Chondrocyte (in vitro differentiated cells): ENCODE measurements at regions not wholly inside any gene's neighbourhood (a gene's known extent, or its start where the extent isn't known, plus 50 kb on each side); places are given as distances from the start of the nearest gene placed in this dataset.

Experiments used
- DNase-seq: peaks from one replicate; pipeline ENCODE4 v3.0.0; 2021; ENCODE audit warnings: mixed read lengths, low spot score
- H3K27ac Mint-ChIP-seq: one replicate; pipeline ENCODE4 v1.8.0; 2021; ENCODE audit warnings: mild to moderate bottlenecking, moderate library complexity, mixed read lengths; ENCODE audit not compliant: unreplicated experiment
- H3K27me3 Mint-ChIP-seq: 2 replicates; pipeline ENCODE4 v1.8.0; 2021; ENCODE audit warnings: low read depth, mixed read lengths
- H3K36me3 Mint-ChIP-seq: 2 replicates; pipeline ENCODE4 v1.8.0; 2021; ENCODE audit warnings: low read depth, mixed read lengths
- H3K4me1 Mint-ChIP-seq: 2 replicates; pipeline ENCODE4 v1.8.0; 2021; ENCODE audit warnings: low read depth, mild to moderate bottlenecking, mixed read lengths
- H3K4me3 Mint-ChIP-seq: one replicate; pipeline ENCODE4 v1.8.0; 2021; ENCODE audit warnings: mild to moderate bottlenecking, moderate library complexity, mixed read lengths; ENCODE audit not compliant: unreplicated experiment
- H3K9me3 Mint-ChIP-seq: 2 replicates; pipeline ENCODE4 v1.8.0; 2021; ENCODE audit warnings: low read depth, mixed read lengths
- TF ChIP-seq, protein P1 (sequence below): fragments of 200-600 bp; sonication (generic); IDR thresholded peaks from 2 replicates; pipeline ENCODE4 v1.5.0; 2021; ENCODE audit warnings: antibody characterized with exemption, mild to moderate bottlenecking, moderate library complexity

- no peak overlapping the region for H3K27ac Mint-ChIP-seq
- TF ChIP-seq, protein P1, sequence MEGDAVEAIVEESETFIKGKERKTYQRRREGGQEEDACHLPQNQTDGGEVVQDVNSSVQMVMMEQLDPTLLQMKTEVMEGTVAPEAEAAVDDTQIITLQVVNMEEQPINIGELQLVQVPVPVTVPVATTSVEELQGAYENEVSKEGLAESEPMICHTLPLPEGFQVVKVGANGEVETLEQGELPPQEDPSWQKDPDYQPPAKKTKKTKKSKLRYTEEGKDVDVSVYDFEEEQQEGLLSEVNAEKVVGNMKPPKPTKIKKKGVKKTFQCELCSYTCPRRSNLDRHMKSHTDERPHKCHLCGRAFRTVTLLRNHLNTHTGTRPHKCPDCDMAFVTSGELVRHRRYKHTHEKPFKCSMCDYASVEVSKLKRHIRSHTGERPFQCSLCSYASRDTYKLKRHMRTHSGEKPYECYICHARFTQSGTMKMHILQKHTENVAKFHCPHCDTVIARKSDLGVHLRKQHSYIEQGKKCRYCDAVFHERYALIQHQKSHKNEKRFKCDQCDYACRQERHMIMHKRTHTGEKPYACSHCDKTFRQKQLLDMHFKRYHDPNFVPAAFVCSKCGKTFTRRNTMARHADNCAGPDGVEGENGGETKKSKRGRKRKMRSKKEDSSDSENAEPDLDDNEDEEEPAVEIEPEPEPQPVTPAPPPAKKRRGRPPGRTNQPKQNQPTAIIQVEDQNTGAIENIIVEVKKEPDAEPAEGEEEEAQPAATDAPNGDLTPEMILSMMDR: no peak
- no peak overlapping the region for H3K4me3 Mint-ChIP-seq
- H3K36me3 Mint-ChIP-seq: no peaks in the 10 kb centered on the region
- H3K27me3 Mint-ChIP-seq: peaks cover 8% of the 10 kb centered on the region
- no peak for DNase-seq
- H3K9me3 Mint-ChIP-seq: no peaks in the 10 kb centered on the region
- H3K4me1 Mint-ChIP-seq: no peaks in the 10 kb centered on the region
These were observed 64.1 kb upstream of the SMAD1 start for GRCh38 chr4:145417348-145418130.

DNA sequence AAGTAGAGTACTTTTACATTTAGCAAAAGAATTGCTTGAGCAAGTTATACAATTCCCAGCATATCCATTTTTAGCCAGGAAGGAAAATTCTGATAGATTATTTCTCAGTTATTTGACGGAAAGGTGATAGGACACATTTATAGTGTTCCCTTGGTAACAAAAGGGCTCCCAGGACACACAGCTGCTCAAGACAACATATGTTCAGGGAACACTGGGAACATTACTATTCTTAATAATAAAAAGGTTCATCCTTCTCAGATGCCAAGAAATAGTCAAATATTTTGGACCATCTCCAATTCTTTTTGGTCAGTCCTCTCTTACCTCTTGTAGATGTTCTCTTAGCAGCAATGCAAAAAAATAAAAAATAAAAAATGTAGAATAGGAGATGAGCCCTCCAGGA lies 66.8 kb upstream of the SMAD1 start:
- no peak overlapping the region for H3K27ac Mint-ChIP-seq
- H3K36me3 Mint-ChIP-seq: no peaks in the 10 kb centered on the region
- no peaks in the 10 kb centered on the region for H3K9me3 Mint-ChIP-seq
- TF ChIP-seq, protein P1: no peak
- DNase-seq: no peak
- no peak overlapping the region for H3K4me3 Mint-ChIP-seq
- H3K27me3 Mint-ChIP-seq: peaks cover 13% of the 10 kb centered on the region
- no peaks in the 10 kb centered on the region for H3K4me1 Mint-ChIP-seq

DNA sequence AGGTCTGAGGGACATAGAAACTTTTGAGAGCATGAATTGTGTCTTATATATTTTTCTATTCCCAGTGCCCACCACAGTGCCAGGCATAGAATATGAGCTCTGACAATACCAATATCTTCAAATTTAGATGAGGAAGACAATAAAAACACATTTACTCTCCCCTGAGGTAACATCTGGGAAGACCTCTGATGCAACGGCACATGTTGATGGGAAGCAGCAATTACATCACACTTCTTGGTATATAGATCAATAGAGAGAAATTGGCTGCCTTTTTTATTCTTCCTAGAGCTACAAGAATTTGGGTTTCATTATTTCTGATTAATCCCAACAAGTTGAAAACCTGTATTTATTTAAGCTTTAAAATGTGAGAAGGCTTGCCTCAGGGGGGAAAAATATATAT lies 67.4 kb upstream of the SMAD1 start:
- H3K9me3 Mint-ChIP-seq: no peaks in the 10 kb centered on the region
- no peak for DNase-seq
- H3K36me3 Mint-ChIP-seq: no peaks in the 10 kb centered on the region
- no peaks in the 10 kb centered on the region for H3K4me1 Mint-ChIP-seq
- no peak overlapping the region for H3K27ac Mint-ChIP-seq
- no peak overlapping the region for H3K4me3 Mint-ChIP-seq
- peaks cover 9% of the 10 kb centered on the region for H3K27me3 Mint-ChIP-seq
- TF ChIP-seq, protein P1: no peak

DNA sequence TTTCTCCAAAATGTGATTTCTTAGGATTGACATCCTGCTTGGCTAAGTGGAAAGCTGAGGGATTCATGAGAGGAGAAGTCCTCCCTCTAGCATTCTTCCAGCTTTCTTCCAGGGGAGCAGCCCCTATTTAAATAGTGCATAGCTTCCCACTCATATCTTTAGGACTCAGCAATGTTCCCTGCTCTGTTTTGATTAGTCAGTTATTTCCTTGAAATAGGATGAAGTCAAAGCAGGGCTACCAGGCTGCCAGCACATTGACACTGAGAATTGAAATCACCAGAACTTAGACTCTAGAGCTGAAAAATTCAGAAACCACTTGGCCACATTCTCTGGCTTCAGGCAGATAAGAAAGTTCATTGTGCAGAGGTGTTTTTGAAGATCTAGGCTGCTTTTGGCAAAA lies 74.7 kb upstream of the SMAD1 start:
- Mint-ChIP-seq H3K27ac (no peak overlapping the region), H3K27me3 (peaks cover 5% of the 10 kb centered on the region), H3K9me3 (peaks cover 5% of the 10 kb centered on the region), H3K4me1 (peaks cover 4% of the 10 kb centered on the region), H3K4me3 (no peak overlapping the region), H3K36me3 (no peaks in the 10 kb centered on the region)
- TF ChIP-seq, protein P1: no peak
- no peak for DNase-seq

DNA sequence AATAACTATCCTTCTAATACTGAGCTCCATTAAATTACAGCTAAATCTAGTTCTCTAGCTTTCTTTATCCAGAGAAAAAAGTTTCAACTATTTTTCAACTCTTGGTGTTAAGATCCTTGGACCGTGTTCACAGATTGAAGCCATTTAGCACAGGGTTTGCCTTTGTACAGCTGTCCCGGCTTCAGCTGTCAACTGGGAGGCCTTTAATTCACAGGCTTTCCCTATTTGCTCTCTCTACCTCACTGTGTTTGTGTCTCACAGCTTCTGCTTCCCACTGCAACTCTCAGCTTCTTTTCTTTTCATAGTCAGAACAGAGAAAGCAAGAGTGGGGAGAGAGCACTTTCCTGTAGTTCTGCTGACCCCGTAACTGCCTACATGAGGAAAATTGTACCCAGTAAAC lies 76.9 kb upstream of the SMAD1 start:
- peaks cover 4% of the 10 kb centered on the region for H3K4me1 Mint-ChIP-seq
- peaks cover 10% of the 10 kb centered on the region for H3K9me3 Mint-ChIP-seq
- H3K36me3 Mint-ChIP-seq: no peaks in the 10 kb centered on the region
- no peak for DNase-seq
- peaks cover 7% of the 10 kb centered on the region for H3K27me3 Mint-ChIP-seq
- TF ChIP-seq, protein P1: no peak
- H3K27ac Mint-ChIP-seq: no peak overlapping the region
- no peak overlapping the region for H3K4me3 Mint-ChIP-seq
